GM12873 (cell line): ENCODE measurements at regions not wholly inside any gene's neighbourhood (a gene's known extent, or its start where the extent isn't known, plus 50 kb on each side); places are given as distances from the start of the nearest gene placed in this dataset.

Experiments
- CTCF ChIP-seq: IDR thresholded peaks from 2 replicates; pipeline ENCODE4 v1.5.1; 2012; ENCODE audit warnings: low read depth, mild to moderate bottlenecking, moderate library complexity, low read length, control low read depth; ENCODE audit not compliant: insufficient read depth; ENCODE audit errors: missing control alignments

- TF ChIP-seq CTCF, result no peak
Measured at GRCh38 chr4:131526686-131527085, 1622.4 kb upstream of the PCDH10 start.

GRCh38 chr4:131531087-131531486 lies 1618.0 kb upstream of the PCDH10 start:
- no peak for TF ChIP-seq CTCF

GRCh38 chr4:131534944-131535645 lies 1614.0 kb upstream of the PCDH10 start:
- TF ChIP-seq CTCF, result no peak

GRCh38 chr4:131540256-131540655 lies 1608.8 kb upstream of the PCDH10 start:
- no peak for TF ChIP-seq CTCF

- no peak for TF ChIP-seq CTCF
Measured at GRCh38 chr4:131547506-131547981, 1601.5 kb upstream of the PCDH10 start.

- TF ChIP-seq CTCF, result no peak
Measured at GRCh38 chr4:131551306-131551705, 1597.8 kb upstream of the PCDH10 start.

GRCh38 chr4:131566026-131566425 lies 1583.1 kb upstream of the PCDH10 start:
- TF ChIP-seq CTCF, result no peak

- TF ChIP-seq CTCF, result no peak
Measured at GRCh38 chr4:131584587-131584986, 1564.5 kb upstream of the PCDH10 start.
